ENCODE measurements at regions not wholly inside any gene's neighbourhood (a gene's known extent, or its start where the extent isn't known, plus 50 kb on each side); places are given as distances from the start of the nearest gene placed in this dataset.

DNA sequence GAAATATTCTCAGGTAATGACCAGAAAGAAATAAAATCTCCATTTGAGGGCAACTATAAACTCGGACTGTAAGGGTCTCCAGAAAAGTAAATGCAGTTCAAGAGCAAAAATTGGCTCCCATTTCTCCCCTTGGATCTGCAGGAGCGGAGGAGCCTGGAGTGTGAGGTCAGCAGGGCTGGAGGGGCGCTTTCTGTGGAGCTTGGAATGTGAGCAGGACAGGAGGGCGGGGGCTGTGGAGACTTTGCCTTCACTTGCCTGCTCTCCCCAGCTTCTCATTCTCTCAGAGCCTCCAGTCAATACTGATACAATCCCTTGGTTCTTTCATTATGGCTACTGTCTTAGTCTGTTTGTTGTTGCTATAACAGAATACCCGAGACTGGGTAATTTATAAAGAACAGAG, 162.8 kb upstream of the ANKH start:
- TF ChIP-seq, protein P1, sequence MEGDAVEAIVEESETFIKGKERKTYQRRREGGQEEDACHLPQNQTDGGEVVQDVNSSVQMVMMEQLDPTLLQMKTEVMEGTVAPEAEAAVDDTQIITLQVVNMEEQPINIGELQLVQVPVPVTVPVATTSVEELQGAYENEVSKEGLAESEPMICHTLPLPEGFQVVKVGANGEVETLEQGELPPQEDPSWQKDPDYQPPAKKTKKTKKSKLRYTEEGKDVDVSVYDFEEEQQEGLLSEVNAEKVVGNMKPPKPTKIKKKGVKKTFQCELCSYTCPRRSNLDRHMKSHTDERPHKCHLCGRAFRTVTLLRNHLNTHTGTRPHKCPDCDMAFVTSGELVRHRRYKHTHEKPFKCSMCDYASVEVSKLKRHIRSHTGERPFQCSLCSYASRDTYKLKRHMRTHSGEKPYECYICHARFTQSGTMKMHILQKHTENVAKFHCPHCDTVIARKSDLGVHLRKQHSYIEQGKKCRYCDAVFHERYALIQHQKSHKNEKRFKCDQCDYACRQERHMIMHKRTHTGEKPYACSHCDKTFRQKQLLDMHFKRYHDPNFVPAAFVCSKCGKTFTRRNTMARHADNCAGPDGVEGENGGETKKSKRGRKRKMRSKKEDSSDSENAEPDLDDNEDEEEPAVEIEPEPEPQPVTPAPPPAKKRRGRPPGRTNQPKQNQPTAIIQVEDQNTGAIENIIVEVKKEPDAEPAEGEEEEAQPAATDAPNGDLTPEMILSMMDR (IDR thresholded peaks at IDR 0.05 in 8 of 11, conservative IDR thresholded peaks at IDR 0.05 in 3 of 11): no peak
- no peak for TF ChIP-seq POLR2AphosphoS5 (IDR thresholded peaks at IDR 0.05)

All from spleen (tissue), 7 donors.